Activated T-cell treated with anti-CD3 and anti-CD28 coated beads for 48 hours (primary cell): ENCODE measurements at regions not wholly inside any gene's neighbourhood (a gene's known extent, or its start where the extent isn't known, plus 50 kb on each side); places are given as distances from the start of the nearest gene placed in this dataset.
"Not testable (repeated sequence)": the region's sequence is repeated elsewhere in the genome, so short reads cannot be mapped to it uniquely, and the experiment has no call there.

Experiments used
- DNase-seq: peaks from one replicate; pipeline ENCODE4 v3.0.0-alpha.2; 2020; ENCODE audit warnings: low read depth

DNA sequence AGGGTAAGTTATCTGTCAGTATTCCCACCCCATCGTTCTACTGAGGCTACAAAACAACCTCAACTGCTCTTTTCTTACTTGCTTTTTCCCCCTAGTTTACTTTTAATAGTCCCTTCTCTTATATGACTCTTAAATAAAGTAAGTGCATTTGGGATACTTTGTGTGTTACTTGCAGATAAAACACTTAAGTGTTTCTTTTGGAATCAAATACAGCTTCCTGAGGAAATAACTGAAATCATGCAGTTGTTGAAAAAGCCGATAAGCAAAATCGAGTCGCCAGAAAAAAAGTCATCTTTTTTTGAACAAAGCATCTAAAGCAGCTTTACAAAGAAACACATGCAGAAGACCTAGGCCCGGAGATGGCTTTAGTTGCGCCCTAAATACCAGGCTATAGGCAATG lies 53.5 kb upstream of the EPB41L4A start:
- DNase-seq: no peak

DNA sequence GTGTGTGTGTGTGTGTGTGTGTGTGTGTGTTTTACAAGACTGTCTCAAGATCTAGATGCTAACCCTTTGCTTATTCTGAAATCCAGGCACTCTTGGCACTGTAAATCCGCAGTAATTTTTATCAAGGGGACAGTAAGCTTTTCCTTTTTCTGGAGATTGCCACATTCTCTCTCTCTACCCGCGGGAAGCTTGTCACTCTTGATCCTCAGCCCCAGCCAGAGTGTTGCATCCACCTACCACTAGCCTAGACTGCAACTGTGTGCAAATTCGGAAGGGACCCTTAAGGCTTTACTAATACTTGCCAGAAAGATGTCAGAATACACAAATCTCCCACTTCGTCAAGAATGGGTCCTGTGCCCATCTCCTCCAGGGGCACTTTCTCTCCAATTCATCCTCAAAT lies 54.9 kb upstream of the EPB41L4A start:
- DNase-seq: no peak

DNA sequence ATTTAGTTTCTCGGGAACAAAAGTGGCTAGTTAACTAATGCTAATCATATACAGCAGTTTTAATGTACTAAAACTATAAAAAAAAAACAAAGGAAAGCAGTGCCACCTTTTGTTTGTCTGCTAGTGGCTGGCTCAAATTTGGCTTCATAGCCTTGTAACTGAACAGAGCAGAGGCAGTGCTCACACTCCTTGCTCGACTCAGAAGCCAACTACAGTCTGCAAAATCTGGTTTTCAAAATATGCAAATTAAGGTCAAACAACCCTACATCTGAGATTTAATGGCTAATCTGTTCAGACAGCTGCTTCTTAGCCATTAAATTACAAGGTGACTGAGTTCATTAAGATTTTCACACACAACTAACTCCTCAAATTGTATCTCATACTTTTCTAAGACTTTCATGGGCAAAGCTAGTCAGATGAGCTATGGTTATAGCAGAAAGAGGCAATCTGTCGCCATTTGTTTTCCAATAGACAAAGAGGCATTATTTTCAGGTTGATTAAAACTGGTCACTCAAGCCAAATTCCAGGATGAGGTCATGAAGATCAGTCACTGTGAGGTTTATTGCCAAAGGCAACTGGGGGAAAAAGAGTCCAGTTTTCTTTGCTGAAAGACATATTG lies 56.8 kb upstream of the EPB41L4A start:
- DNase-seq: no peak

DNA sequence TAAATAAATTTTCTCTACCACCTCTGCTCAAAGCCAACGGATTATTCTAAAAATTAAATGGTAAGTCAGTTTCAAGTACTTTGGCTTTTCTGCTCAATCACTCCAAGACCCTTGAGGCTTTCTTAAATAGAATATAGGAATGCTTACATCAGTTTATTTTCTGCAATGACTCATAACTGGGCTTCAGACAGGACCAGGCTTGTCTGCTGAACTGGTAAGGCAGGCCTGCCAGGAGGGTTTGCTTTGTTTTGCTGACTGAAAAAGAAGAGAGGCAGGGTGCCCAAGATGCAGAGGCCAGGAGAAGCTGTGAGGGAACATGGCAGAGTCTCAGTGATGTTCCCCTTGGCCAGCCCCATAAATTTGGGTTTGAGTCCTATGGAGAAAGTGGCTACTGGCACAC lies 60.3 kb upstream of the EPB41L4A start:
- no peak for DNase-seq

DNA sequence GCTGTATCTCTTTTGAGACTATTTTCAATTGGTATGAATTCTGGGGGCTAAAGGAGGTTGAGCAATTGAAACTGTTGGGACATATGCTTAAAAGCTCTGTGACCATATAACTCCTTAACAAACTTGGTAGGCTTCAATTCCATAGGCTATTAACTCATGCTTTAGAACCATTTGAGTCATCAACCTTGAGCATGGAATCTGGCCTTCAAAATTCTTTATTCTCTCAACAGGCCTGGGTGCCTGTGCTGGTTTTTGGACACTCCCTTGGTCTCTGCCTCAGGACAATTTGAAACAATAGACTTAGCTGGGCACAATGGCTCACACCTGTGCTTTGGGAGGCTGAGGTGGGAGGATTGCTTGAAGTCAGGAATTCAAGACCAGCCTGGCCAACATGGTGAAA lies 61.4 kb upstream of the EPB41L4A start:
- DNase-seq: no peak

DNA sequence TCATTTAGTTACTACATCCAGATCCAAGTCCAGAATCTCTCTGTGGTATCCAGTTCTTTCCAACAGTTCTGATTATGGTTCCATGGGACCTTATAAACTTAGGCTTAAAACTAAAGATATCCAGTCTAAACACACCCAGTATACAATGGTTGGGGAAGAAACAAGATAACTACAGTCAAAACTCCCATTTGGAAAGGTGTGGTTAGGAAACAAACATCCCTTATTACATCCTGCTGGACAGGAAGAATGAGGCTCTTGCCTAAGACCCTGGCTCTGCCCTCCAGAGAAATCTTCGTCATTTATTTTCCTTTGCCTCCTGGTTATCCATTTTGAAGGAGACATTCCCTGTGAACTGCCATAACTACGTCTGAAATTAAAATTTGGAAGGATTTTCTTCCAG lies 64.6 kb upstream of the EPB41L4A start:
- no peak for DNase-seq

DNA sequence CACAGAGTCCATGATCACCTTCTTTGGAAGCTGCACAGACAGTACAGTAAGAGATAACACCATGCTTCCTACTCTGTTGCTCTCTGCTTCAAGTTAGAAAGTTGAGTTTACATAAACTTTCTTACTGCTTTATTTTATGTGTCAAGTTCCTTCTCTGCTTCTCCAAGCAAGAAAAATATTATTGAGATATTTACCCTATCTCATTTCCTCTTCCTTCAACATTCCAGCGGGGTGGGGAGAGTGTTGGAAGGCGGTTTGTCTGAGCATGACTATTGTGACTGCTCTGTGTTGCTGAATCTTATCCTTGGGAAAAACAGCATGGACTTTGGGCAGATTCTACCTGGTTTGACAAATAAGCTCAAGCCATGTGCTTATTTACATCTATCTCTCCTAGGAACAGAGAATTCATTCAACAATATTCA lies 66.9 kb upstream of the EPB41L4A start:
- no peak for DNase-seq

DNA sequence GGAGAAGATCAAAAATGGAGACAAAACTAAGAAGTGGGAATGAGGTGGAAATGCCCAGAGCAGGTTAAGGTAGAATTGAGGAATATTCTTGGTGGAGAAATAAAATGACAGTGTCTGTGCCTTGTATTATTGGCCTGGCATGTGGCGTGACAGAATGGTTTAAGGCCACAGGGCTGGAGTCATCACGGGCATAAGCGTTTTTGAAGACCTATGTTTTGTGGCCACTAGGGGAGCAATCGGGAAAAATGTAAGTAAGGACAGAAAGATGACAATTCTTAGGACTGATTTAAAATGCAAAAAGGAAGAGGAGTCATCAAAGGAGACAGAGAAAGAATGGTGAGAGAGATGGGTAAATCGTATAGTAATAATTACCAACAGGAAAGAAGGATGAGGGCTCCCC lies 72.2 kb upstream of the EPB41L4A start:
- DNase-seq: no peak

DNA sequence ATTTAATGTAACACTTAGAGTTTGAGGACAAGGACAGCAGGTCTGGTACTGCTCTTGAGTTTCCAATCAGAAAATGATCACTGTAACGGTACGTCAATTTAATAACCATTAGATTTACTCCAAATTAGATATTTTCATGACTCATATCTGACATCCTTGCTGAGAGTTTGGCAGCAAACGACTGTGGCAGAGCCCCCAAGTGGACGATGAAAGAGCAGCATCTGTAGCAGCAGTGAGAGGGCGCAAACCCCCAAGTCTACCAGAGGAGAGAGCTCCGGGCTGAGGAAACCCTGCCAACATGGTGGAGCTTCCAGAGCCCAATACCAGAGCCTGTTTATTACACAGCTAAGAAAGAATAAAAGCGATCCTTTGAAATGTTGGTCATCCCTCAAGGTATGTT lies 73.2 kb upstream of the EPB41L4A start:
- peak; percentile 12 for DNase-seq

DNA sequence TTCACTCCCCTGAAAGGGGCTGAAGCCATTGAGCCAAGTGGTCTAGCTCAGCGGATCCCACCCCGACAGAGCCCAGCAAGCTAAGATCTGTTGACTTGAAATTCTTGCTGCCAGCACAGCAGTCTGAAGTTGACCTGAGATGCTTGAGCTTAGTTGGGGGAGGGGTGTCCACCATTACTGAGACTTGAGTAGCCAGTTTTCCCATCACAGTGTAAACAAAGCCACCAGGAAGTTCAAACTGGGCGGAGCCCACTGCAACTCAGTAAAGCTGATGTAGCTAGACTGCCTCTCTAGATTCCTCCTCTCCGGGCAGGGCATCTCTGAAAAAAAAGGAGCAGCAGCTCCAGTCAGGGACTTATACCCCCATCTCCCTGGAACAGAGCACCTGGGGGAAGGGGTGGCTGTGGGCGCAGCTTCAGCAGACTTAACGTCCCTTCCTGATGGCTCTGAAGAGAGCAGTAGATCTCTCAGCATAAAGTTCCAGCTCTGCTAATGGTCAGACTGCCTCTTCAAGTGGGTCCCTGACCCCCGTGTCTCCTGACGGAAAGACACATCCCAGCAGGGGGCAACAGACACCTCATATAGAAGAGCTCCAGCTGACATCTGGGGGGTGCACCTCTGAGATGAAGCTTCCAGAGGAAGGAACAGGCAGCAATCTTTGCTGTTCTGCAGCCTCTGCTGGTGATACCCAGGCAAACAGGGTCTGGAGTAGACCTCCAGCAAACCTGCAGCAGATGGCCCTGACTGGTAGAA lies 84.8 kb upstream of the EPB41L4A start:
- not testable (repeated sequence) for DNase-seq

DNA sequence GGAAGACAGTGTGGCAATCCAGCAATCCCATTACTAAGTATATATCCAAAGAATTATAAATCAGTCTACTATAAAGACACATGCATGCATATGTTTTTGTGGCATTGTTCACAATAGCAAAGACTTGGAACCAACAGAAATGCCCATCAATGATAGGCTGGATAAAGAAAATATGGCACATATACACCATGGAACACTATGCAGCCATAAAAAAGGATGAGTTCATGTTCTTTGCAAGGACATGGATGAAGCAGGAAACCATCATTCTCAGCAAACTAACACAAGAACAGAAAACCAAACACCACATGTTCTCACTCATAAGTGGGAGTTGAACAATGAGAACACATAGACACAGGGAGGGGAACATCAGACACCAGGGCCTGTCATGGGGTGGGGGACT lies 90.0 kb upstream of the EPB41L4A start:
- DNase-seq: not testable (repeated sequence)

DNA sequence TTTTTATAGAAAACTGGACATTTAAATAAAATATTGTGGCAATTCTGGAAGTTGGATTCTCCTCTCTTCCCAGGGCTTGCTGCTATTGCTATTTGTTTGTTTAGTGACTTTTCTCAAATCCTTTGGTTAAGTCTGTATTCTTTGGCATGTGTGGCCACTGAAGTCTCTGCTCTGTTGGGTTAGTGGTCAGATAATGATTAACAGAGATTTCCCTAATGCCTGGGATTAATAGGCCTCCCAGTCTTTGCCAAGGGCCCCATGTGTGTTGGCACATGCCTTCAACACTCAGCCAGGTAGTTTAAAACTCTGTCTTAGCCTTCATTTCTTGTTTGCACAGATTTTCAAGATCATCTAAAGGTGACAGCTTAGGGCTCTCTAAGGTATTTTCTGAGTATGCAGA lies 92.8 kb upstream of the EPB41L4A start:
- no peak for DNase-seq

DNA sequence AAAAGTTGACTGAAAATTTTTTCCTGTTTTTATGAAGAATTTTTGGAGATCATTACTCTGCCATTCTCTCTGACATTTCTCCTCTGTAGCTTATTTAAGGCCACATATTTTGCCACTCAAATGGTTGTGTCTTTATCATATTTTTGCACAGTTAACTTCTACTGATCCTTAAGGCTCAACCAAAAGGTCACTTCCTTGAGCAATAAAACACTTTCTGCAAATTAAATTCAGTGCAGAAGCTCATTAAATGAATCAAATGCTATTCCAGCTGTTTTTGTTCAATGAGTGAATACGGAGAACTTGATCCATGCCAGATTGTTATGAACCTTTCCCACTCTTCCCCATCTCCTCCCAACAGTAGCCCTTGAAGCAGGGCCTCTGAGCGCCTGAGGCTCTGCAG lies 93.8 kb upstream of the EPB41L4A start:
- no peak for DNase-seq

DNA sequence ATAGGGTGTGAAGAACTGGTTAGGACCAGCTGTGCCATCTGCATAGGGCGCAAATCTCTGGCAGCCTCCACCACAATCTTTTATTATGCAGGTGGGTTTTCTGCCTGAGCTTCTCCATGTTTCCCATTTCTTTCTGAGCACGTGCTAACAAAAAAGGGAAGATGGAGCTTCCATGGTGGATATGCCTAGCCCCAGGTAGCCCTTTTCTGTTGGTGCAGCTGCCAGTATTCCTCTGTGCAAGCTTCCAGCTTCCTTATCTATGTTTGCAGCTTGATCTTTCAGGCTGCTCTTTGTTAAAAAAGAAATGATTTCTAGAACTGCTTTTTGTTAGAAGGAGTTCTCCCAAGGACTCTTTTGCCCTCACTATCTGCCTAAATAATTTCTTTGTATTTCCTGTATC lies 95.0 kb upstream of the EPB41L4A start:
- DNase-seq: no peak

DNA sequence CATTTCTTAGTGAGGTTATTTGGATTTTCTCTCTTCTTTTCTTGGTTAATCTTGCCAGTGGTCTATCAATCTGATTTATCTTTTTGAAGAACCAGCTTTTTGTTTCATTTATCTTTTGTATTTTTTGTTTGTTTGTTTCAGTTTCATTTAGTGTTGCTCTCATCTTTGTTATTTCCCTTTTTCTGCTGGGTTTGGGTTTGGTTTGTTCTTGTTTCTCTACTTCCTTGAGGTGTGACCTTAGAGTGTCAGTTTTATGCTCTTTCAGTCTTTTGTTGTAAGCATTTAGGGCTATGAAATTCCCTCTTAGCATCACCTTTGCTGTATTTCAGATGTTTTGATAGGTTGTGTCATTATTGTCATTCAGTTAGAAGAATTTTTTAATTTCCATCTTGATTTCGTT lies 101.4 kb upstream of the EPB41L4A start:
- not testable (repeated sequence) for DNase-seq

DNA sequence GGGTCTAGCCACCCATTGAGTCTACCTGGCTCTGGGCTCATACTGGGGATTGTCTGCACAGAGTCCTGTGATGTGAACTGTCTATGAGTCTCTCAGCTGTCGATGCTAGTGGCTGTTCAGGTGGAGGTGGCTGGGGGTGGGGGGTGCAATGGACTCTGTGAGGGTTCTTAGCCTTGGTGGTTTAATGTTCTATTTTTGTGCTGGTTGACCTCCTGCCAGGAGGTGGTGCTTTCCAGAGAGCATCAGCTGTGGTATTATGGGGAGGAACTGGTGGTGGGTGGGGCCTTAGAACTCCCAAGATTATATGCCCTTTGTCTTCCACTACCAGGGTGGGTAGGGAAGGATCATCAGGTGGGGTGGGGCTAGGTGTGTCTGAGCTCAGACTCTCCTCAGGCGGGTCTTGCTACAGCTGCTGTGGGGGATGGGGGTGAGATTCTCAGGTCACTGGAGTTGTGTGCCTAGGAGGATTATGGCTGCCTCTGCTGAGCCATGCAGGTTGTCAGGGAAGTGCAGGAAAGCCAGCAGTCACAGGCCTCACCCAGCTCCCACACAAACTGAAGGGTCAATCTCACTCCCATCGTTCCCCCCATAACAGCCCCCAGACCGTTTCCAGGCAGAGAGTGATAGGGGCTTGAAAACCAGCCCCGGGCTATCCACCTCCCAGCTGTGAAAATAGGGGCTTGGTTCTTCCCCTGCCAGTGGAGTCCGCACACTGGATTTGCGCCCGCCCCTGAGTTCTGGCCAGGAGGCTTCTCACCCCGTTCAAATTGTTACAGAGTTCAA lies 104.0 kb upstream of the EPB41L4A start:
- not testable (repeated sequence) for DNase-seq

DNA sequence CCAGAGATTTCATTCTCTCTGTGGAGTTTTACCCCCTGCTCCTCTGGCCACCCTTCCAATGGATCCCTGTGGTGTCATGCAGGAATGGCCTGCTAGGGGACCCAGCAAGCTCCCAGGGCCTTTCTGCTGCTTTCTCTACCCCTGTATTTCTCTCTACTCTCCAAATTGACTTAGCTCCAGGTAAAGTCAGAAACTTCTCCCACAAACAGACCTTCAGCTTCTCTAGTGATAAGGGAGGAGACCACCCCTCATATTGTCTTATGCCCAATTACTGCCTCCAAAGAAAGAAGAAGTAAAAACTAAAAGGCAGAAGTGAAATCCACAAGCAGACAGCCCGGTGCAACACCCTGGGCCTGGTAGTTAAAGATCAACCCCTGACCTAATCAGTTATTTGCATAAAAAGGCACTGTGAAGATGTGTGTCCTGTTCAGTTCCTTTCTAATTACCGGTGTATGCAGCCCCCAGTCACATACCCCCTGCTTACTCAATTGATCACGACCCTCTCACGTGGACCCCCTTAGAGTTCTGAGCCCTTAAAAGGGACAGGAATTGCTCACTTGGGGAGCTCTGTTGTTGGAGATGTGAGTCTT lies 104.7 kb upstream of the EPB41L4A start:
- DNase-seq: not testable (repeated sequence)

DNA sequence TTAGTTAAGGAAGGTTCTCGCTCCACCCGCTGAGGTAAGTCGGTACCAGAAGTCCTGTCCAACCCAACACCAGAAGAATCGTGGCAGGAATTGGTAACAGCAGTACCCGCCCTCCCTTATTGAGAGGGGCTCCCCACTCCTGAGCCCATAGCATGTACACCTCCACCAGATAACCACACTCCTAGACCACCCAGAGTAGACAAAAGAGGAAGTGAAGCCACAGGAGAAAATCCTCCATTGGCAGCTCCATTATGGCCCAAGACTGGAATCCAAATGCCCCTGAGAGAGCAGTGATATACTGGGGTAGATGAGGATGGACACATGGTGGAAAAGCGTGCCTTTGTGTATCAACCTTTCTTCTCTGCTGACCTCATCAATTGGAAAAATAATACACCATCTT lies 106.1 kb upstream of the EPB41L4A start:
- no peak for DNase-seq

DNA sequence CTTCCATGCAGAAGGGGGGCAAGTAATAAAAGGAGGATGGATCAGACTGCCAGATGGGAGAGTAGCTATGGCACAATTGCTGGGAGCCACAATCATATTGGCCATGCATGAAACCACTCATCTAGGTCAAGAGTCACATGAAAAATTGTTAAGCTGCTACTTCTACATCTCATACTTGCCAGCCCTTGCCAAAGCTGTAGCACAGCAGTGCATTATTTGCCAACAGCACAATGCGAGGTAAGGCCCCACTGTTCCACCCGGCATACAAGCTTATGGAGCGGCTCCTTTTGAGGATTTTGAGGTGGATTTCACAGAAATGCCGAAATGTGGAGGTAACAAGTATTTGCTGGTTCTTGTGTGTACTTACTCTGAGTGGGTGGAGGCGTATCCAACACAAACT lies 109.9 kb upstream of the EPB41L4A start:
- no peak for DNase-seq

DNA sequence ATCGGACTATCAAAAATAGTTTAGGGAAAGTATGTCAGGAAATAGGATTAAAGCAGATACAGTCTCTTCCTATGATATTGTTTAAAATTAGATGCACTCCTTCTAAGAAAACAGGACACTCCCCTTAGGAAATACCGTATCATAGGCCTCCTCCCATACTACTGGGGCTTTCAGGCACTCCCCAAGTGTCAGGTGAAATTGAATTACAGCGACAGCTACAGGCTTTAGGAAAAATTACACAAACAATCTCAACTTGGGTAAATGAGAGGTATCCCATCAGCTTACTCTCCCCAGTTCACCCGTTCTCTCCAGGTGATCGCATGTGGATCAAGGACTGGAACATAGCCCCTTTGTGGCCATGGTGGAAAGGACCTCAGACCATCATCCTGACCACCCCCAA lies 110.4 kb upstream of the EPB41L4A start:
- no peak for DNase-seq

DNA sequence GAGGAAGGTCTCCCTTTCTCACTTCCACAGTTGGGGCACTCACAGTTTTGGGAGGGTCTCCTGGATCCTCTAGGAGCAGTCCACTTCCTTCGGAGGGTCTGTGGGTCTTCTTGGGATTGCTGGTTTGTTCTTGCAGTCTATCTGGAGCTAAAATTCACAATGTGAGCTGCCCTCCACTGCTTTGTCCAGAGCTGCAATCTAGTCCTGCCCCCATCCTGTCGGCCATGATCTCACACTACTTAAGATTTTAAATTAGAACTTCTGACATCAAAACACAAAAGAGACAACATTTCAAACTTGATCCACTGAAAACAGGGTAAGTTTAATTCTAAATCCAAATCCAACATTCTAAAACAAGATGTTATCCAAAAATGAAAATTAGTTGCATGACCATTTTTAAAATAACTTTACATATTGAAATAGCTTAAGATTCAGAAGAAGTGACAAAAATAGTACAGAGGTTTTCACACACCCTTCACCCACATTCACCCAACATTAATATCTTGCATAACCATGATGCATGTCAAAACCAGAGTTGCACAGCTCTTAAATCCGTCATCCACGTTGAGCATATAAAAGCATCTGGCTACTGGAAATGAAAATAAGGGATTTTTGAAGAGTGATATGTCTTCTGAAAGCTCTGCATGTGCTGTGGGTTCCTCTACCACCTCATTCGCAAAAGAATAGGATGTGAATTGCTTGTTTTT lies 113.7 kb upstream of the EPB41L4A start:
- DNase-seq: no peak

DNA sequence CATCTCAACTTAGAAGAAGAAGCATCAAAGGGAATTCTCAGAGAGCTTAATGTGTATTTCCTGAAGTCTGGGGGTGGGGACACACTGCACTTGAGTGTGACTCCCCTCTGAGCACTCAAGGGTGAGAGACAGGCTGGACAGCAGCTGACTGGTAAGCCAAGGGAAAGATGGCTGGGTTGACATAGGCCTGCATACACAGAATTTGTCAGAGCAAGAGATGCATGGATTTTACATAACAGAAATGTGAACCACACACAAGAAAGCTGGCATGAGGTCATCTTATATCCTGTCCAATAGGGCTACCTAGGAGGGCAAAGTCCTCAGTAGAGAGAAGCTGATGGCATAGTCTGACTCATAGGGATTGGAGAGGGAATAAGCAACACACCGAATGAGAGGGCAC lies 114.3 kb upstream of the EPB41L4A start:
- DNase-seq: no peak
